SU-DHL-6 (cell line): ENCODE measurements at regions not wholly inside any gene's neighbourhood (a gene's known extent, or its start where the extent isn't known, plus 50 kb on each side); places are given as distances from the start of the nearest gene placed in this dataset.

Experiments used
- CTCF ChIP-seq: fragments of 200-600 bp; sonication (generic); IDR thresholded peaks from one replicate; pipeline ENCODE4 v1.5.1; 2017; ENCODE audit warnings: antibody characterized with exemption, mild to moderate bottlenecking, low read length, moderate library complexity; ENCODE audit not compliant: insufficient read depth, poor library complexity, severe bottlenecking
- EZH2phosphoT487 ChIP-seq: fragments of 200-600 bp; sonication (generic), shearing (Covaris generic); conservative IDR thresholded peaks from 2 replicates; pipeline ENCODE4 v1.6.1; 2018; ENCODE audit warnings: mild to moderate bottlenecking, antibody characterized with exemption, low read length, moderate library complexity, mixed read lengths

GRCh38 chr6:113076816-113077215 lies 729.7 kb downstream of the RFPL4B start:
- TF ChIP-seq CTCF (no peak), EZH2phosphoT487 (no peak)
